Ovary (tissue), 3 donors: ENCODE measurements at regions not wholly inside any gene's neighbourhood (a gene's known extent, or its start where the extent isn't known, plus 50 kb on each side); places are given as distances from the start of the nearest gene placed in this dataset.

Source experiments
- POLR2A ChIP-seq: fragments of 450-650 bp; IDR thresholded peaks from one replicate; pipeline ENCODE4 v1.6.1; 2017; ENCODE audit warnings: antibody characterized with exemption, mild to moderate bottlenecking, moderate library complexity
- TF ChIP-seq, protein P1 (sequence below), 3 donors: fragments of 450-650 bp in 2 of 3; fragments of 200-600 bp in 1 of 3; IDR thresholded peaks; one replicate each; pipeline versions ENCODE4 v1.5.1 to v1.8.0; 2016 to 2022; ENCODE audit warnings: antibody characterized with exemption in 3 of 3, mild to moderate bottlenecking in 1 of 3
- donor health status: DM: no; HTN: no; CAD: no.

DNA sequence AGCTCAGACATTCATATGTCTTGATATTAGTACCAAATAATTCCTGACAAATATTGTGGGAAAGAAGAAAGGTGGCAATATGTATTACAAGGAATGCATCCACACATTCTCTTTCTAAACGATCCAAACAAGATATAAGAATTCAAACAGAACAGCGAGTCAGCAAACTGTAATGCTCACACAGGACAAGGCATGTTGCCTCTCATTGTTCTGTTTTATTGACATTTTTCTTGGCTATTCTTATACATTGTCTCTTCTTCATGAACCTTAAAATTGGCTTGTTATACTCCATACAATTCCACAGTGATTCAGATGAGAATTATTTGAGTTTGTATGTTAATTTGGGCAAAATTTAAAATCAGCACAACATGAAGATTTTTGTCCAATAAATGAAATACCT, 189.1 kb downstream of the HS3ST3B1 start:
- TF ChIP-seq, protein P1, sequence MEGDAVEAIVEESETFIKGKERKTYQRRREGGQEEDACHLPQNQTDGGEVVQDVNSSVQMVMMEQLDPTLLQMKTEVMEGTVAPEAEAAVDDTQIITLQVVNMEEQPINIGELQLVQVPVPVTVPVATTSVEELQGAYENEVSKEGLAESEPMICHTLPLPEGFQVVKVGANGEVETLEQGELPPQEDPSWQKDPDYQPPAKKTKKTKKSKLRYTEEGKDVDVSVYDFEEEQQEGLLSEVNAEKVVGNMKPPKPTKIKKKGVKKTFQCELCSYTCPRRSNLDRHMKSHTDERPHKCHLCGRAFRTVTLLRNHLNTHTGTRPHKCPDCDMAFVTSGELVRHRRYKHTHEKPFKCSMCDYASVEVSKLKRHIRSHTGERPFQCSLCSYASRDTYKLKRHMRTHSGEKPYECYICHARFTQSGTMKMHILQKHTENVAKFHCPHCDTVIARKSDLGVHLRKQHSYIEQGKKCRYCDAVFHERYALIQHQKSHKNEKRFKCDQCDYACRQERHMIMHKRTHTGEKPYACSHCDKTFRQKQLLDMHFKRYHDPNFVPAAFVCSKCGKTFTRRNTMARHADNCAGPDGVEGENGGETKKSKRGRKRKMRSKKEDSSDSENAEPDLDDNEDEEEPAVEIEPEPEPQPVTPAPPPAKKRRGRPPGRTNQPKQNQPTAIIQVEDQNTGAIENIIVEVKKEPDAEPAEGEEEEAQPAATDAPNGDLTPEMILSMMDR (IDR thresholded peaks at IDR 0.05) = no peak
- no peak for TF ChIP-seq POLR2A
